ENCODE measurements at regions not wholly inside any gene's neighbourhood (a gene's known extent, or its start where the extent isn't known, plus 50 kb on each side); places are given as distances from the start of the nearest gene placed in this dataset.

DNA sequence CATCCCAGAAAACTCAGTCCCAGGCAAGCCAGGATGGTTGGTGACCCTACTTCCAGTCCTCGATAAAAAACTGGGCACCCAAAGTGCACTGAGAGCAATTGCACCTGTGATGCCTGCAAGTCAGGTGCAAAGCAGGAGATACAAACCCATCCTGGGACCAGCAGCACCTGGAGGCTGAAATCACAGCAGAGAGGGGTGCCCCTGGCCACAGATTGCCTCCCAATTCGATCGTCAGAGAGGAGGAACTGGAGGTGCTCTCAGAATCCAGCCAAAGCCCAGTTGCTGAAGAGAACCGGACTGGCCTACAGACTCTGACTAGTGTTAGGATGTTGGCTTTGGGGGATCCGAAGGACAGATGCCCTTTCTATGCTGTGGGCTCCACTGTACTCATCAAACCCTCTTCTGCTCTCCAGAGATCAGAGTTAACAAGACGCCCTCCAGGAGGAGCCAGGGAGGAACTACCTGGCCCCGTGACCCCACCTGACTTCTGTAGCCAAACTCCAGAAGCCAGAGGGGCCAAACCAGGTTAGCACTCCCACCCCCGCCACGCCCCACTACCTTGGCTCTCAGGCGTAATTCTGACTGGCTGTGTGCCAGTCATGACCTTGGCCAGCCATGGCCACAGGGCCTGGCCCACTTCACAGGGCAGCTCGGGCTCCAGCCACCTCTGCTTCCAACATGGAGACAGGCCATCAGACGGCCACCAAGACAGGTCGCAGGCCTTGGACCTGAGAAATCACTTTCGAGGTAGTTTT is 284.5 kb upstream of the RTL1 start:
- TF ChIP-seq, protein P1, sequence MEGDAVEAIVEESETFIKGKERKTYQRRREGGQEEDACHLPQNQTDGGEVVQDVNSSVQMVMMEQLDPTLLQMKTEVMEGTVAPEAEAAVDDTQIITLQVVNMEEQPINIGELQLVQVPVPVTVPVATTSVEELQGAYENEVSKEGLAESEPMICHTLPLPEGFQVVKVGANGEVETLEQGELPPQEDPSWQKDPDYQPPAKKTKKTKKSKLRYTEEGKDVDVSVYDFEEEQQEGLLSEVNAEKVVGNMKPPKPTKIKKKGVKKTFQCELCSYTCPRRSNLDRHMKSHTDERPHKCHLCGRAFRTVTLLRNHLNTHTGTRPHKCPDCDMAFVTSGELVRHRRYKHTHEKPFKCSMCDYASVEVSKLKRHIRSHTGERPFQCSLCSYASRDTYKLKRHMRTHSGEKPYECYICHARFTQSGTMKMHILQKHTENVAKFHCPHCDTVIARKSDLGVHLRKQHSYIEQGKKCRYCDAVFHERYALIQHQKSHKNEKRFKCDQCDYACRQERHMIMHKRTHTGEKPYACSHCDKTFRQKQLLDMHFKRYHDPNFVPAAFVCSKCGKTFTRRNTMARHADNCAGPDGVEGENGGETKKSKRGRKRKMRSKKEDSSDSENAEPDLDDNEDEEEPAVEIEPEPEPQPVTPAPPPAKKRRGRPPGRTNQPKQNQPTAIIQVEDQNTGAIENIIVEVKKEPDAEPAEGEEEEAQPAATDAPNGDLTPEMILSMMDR (conservative IDR thresholded peaks at IDR 0.05; ENCODE audit: low read depth, low read length): no peak
- TF ChIP-seq CEBPB (IDR thresholded peaks at IDR 0.05; ENCODE audit: low read depth, low read length): no peak
- no peak for TF ChIP-seq RAD21 (IDR thresholded peaks at IDR 0.05; ENCODE audit: low read length)
- TF ChIP-seq POLR2A (IDR thresholded peaks at IDR 0.05; ENCODE audit: low read depth, low read length): no peak
- TF ChIP-seq, protein P2, sequence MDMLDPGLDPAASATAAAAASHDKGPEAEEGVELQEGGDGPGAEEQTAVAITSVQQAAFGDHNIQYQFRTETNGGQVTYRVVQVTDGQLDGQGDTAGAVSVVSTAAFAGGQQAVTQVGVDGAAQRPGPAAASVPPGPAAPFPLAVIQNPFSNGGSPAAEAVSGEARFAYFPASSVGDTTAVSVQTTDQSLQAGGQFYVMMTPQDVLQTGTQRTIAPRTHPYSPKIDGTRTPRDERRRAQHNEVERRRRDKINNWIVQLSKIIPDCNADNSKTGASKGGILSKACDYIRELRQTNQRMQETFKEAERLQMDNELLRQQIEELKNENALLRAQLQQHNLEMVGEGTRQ (IDR thresholded peaks at IDR 0.05; ENCODE audit: low read depth, low read length): no peak
- TF ChIP-seq CHD1 (IDR thresholded peaks at IDR 0.05; ENCODE audit: low read depth, low read length): no peak
- no peak for TF ChIP-seq MXI1 (IDR thresholded peaks at IDR 0.05; ENCODE audit: borderline replicate concordance, low read depth, low read length)
- TF ChIP-seq SMC3 (IDR thresholded peaks at IDR 0.05; ENCODE audit: low read depth, low read length): no peak
